GM18502 (cell line): ENCODE measurements at regions not wholly inside any gene's neighbourhood (a gene's known extent, or its start where the extent isn't known, plus 50 kb on each side); places are given as distances from the start of the nearest gene placed in this dataset.
"Not testable (repeated sequence)": the region's sequence is repeated elsewhere in the genome, so short reads cannot be mapped to it uniquely, and the experiment has no call there.

Experiments
- ATAC-seq: cut with Tn5 transposase; IDR thresholded peaks from one replicate; pipeline ENCODE4 v1.9.1; 2021; ENCODE audit warnings: mild to moderate bottlenecking; ENCODE audit not compliant: unreplicated experiment, poor library complexity

GRCh38 chr7:4609576-4609975 lies 72.5 kb upstream of the FOXK1 start:
- ATAC-seq, result not testable (repeated sequence)

- peak; percentile 79 for ATAC-seq
Observed at GRCh38 chr7:4610768-4611467, 71.2 kb upstream of the FOXK1 start.

GRCh38 chr7:4612237-4612636 lies 69.9 kb upstream of the FOXK1 start:
- no peak for ATAC-seq

GRCh38 chr7:4612939-4613841 lies 68.9 kb upstream of the FOXK1 start:
- no peak for ATAC-seq

- ATAC-seq, result no peak
Observed at GRCh38 chr7:4613846-4614548, 68.1 kb upstream of the FOXK1 start.

GRCh38 chr7:4616116-4616515 lies 66.0 kb upstream of the FOXK1 start:
- no peak for ATAC-seq

GRCh38 chr7:4621396-4621795 lies 60.7 kb upstream of the FOXK1 start:
- ATAC-seq, result no peak

- ATAC-seq, result no peak
Observed at GRCh38 chr7:4626318-4626845, 55.7 kb upstream of the FOXK1 start.

GRCh38 chr7:4629287-4629895 lies 52.7 kb upstream of the FOXK1 start:
- no peak for ATAC-seq

- ATAC-seq, result no peak
Observed at GRCh38 chr7:4631380-4632179, 50.5 kb upstream of the FOXK1 start.
